Right lobe of liver (tissue), 4 donors: ENCODE measurements at regions not wholly inside any gene's neighbourhood (a gene's known extent, or its start where the extent isn't known, plus 50 kb on each side); places are given as distances from the start of the nearest gene placed in this dataset.

Experiments used
- POLR2A ChIP-seq: fragments of 450-650 bp; IDR thresholded peaks from one replicate; pipeline ENCODE4 v1.6.1; 2017; ENCODE audit warnings: antibody characterized with exemption, mild to moderate bottlenecking
- TF ChIP-seq, protein P1 (sequence below), 4 donors: fragments of 200-600 bp in 3 of 4; fragments of 450-650 bp in 1 of 4; IDR thresholded peaks; one replicate each; pipeline versions ENCODE4 v1.5.1 to v1.8.0; 2016 to 2022; ENCODE audit warnings: antibody characterized with exemption in 4 of 4, mild to moderate bottlenecking in 2 of 4
- donor health status: DM: no; HTN: no; CAD: no.
- donor health status: DM: no; HTN: no; CAD: no.
- donor health status: DM: no; HTN: yes; CAD: no.

DNA sequence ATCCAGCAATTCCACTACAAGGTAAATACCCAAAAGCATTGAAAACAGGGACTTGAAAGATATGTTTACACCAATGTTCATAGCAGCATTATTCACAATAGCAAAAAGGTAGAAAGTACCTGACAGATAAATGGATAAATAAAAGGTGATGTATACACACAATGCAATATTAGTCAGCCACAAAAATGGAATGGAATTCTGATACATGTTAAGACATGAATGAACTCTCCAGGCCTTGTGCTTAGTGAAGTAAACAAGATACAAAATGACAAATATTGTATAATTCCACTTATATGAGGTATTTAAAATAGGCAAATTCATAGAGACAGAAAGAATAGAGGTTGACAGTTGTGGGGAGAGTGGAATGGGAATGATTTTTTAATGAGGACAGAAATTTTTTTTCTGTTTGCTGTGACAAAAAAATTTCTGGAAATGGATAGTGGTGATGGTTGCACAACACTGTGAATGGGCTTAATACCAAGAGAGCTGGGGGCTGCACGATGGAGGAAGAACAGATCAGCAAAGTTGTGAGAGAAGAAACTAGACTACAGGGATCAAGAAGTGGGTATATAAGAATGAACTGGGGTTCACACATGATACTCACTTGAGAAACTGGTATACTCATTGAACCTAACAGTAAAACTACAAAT is 137.2 kb downstream of the MZT1 start:
- TF ChIP-seq POLR2A = no peak
- TF ChIP-seq, protein P1, sequence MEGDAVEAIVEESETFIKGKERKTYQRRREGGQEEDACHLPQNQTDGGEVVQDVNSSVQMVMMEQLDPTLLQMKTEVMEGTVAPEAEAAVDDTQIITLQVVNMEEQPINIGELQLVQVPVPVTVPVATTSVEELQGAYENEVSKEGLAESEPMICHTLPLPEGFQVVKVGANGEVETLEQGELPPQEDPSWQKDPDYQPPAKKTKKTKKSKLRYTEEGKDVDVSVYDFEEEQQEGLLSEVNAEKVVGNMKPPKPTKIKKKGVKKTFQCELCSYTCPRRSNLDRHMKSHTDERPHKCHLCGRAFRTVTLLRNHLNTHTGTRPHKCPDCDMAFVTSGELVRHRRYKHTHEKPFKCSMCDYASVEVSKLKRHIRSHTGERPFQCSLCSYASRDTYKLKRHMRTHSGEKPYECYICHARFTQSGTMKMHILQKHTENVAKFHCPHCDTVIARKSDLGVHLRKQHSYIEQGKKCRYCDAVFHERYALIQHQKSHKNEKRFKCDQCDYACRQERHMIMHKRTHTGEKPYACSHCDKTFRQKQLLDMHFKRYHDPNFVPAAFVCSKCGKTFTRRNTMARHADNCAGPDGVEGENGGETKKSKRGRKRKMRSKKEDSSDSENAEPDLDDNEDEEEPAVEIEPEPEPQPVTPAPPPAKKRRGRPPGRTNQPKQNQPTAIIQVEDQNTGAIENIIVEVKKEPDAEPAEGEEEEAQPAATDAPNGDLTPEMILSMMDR (IDR thresholded peaks at IDR 0.05) = no peak
